ENCODE measurements at regions not wholly inside any gene's neighbourhood (a gene's known extent, or its start where the extent isn't known, plus 50 kb on each side); places are given as distances from the start of the nearest gene placed in this dataset.

- no peak for DNase-seq
Observed at GRCh38 chr20:41879123-41879522, 260.9 kb upstream of the CHD6 start.

DNA sequence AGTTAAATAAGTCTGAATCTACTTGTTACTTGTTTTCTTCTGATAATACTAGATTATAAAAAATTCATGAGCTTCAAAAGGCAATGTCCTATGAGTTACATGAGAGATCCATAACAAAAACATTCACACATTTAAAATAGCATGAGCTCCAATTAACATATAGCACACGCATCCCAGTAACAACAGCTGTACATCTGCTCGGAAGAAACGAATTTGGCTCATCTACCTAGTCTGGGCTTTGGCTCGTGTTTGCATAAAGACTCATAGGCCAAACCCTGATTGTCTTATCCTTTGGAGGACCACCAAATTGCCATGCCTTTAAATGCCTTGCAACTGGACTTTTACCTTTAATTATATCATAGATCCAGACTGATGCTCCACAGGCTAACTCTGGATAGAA, 259.7 kb upstream of the CHD6 start:
- DNase-seq: no peak

GRCh38 chr20:41874658-41875057, 256.5 kb upstream of the CHD6 start:
- DNase-seq: no peak

- DNase-seq: no peak
Observed at GRCh38 chr20:41872930-41873329, 254.8 kb upstream of the CHD6 start.

DNA sequence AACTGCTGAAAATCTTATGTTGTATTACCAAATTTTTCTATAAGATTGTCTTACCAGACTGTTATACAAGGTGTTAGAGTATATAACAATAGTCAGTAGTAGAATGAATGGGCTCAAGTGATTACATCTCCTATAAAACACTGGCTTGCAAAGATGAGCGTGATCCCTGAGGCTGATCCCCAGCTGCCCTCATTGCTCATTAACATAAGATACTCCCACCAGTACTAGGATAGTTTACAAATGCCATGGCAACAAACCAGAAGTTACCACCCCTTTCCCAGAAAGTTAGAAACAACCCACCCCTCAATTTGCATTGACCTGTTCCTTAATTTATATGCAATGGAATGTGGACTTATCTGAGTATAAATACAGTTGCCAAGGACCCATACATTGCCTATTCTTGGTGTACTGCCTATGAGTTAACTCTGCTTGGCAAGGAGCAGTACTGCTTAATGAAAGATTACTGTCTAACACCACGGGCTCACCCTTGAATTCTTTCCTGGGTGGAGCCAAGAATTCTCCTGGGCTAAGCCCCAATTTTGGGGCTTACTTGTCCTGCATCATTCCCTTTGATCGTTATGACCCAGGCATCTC, 252.8 kb upstream of the CHD6 start:
- DNase-seq: no peak

- no peak for DNase-seq
Observed at GRCh38 chr20:41869261-41869660, 251.1 kb upstream of the CHD6 start.

GRCh38 chr20:41865938-41866337, 247.8 kb upstream of the CHD6 start:
- no peak for DNase-seq

GRCh38 chr20:41862476-41862875, 244.3 kb upstream of the CHD6 start:
- DNase-seq: no peak

- DNase-seq: no peak
Observed at GRCh38 chr20:41861772-41862422, 243.7 kb upstream of the CHD6 start.

DNA sequence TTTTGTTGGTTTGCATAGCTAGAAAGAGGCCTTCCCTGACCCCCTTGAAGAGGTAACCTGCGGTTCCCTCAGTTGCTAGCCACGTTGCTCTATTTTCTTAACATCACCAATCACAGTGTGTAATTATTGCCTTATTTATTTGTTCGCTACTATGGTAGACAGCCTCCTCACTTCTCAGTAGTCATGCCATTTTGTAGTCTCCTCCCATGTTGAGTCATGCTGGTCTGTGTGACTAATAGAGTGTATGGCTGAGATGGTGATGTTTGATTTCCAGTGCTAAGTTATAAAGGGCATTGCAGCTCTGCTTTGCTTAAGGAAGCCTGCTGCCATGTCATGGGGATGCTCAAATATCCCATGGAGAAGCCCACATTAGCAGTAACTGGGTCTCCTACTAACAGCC, 236.6 kb upstream of the CHD6 start:
- DNase-seq: no peak

GRCh38 chr20:41853806-41854205, 235.6 kb upstream of the CHD6 start:
- DNase-seq: no peak

- no peak for DNase-seq
Observed at GRCh38 chr20:41848180-41848579, 230.0 kb upstream of the CHD6 start.

- DNase-seq: no peak
Observed at GRCh38 chr20:41837669-41838224, 219.6 kb upstream of the CHD6 start.

- DNase-seq: no peak
Observed at GRCh38 chr20:41833739-41834138, 215.6 kb upstream of the CHD6 start.

DNA sequence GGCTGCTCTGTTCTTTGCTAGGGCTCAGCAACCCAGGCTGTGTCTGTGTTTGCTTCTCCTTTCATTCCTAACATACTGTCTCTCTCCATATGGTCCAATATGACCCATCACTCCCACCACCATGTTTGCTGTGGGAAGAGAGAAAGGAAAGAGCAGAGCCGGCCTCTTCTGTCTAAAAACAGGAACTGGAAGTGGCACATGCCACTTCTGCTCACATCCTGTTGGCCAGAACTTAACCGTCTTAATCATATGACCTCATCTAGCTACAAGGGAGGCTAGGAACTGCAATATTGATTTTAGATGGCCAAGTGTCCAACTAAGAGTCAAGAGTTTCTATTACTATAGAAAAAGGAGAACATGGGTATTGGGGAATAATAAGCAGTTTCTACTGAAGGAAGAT, 212.5 kb upstream of the CHD6 start:
- DNase-seq: no peak

GRCh38 chr20:41819436-41819835, 201.3 kb upstream of the CHD6 start:
- no peak for DNase-seq

DNA sequence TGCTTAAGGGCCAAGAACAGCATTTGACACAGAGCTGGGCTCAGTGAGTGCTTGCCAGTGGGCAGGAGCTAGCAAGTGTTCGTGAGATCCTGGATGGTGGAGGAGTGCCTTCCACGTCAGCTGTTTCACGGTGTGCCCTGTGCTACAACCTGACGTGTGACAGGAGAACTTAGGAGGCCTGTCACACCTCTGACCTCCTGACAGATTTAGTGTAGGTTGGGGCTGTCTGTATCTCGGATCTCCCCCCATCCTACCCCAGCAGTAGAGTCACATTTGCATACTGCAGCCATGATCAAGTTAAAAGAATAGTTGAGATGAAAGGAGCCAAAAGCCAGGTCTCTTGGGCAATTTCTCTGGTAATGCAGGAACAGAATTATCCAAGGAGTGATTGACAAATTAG, 200.8 kb upstream of the CHD6 start:
- no peak for DNase-seq

DNA sequence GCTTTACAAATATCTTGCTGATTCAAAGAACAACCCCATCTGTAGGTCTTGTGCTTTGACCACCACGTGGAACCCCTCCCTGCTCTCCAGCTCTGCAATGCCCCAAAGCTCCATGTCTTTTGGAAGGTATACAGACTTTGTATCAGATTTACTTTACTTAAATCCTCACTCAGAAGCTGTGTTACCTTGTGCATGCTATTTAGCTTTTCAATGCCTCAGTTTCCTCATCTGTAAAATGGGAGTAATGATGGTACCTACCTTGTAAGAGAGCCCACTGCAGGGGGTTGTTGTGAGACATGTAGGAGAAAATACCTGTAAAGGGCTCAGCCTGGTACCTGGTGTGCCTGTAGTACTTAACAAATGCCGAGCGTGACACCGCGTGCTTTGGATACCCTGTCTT, 200.2 kb upstream of the CHD6 start:
- no peak for DNase-seq

- DNase-seq: no peak
Observed at GRCh38 chr20:41811456-41811855, 193.3 kb upstream of the CHD6 start.

DNA sequence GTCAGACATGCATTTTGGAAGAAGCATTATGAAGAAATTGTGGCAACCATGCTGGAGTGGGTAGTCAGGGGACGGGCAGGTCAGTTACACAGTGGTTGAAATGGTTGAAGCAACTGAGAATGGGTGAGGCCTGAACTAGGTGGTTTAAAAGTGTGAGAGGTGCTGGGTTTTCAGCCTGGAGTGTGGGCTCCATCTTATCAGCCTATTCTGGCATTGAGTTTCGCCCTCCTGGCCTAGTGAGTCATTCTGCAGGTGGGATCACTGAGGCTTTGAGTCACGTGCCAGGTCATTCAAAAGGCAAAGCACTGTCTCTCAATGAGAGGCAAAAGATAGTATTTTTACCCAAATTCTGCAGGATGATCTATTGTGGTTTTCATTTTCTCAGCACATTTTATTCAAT, 181.9 kb upstream of the CHD6 start:
- DNase-seq: no peak

DNA sequence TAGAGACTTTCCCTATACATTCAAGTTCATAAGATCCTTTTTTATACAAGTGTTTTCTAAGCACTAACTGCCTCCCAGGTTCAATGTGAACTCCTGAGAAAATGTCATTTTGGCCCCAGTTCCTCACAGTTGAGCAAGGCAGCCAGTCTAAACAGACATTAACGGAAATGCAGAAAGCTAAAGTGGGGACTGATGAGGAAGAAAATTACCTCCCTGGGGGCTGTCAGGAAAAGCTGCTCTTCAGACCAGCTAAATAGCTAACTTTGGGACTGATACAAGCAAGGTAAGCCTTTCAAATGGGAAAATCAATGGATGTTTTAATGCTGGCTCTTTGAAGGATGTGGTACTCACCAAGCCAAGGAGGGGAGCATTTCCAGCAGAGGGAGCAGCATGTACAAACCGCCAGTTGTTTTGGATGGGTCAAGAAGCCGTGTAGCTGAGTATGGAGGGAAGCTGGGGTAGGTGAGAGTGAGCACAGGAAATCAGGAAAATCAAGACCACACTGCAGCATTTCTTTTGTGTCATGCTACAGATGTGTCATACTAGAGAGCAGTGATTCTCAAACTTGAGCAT, 180.8 kb upstream of the CHD6 start:
- DNase-seq: no peak

- no peak for DNase-seq
Observed at GRCh38 chr20:41786158-41786557, 168.0 kb upstream of the CHD6 start.

DNA sequence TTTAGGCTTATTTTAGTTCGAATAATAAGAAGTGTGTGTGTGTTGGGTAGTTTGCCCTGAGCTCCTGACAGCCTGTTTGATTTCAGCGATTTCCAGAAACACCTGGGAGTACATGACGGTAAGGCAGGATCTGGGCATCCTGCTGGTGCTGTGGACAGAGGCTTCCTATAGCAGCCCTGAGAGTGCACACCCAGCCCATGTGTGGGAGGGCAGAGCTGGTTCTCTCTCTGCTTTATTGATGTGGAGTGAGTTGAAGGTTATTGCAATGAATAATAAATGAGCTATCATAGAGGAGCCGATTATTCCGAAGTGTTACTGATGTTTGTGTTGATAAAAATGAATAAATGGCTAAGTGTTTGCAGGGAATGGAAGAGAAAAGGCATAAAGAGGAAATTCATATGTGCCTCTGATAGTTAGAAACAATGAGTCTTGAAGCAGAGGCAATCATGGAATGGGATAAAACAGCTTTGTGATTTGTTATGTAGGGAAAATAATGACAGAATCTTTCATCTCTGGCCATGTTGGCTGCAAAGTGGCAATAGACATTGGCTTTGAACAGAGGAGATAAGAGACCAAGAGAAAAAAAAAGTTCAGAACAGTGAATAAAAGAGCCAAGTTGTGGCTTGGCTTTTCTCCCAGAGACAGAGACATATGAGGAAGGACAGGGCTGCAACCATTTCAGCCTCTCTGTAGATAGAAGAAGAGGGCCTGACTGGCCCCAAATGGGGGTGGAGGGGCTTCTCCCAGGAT, 166.2 kb upstream of the CHD6 start:
- no peak for DNase-seq

Data from NK-92 treated with Interleukin-12 subunit alpha and Interleukin-12 subunit beta, amount 100 ng/mL, for 24 hours (cell line).